ENCODE measurements at regions not wholly inside any gene's neighbourhood (a gene's known extent, or its start where the extent isn't known, plus 50 kb on each side); places are given as distances from the start of the nearest gene placed in this dataset.
A peak's percentile ranks its signal among the peaks of the same experiment; 100 is the strongest.

GRCh38 chr3:187997946-187998561 is 155.9 kb upstream of the LPP start:
- Histone ChIP-seq H3K36me3 (no peaks in the 10 kb centered on the region), H3K27me3 (no peaks in the 10 kb centered on the region), H3K9me3 (no peaks in the 10 kb centered on the region), H3K27ac (no peak overlapping the region), H3K4me3 (no peak overlapping the region), H3K4me1 (peaks cover 0 to 25% (median 8%) of the 10 kb centered on the region in 4 donors)
- TF ChIP-seq POLR2A (IDR thresholded peaks at IDR 0.05) (no peak), CTCF (IDR thresholded peaks at IDR 0.05) (no peak)
- DNase-seq = no peak

- no peaks in the 10 kb centered on the region for H3K27me3 ChIP-seq
- no peak overlapping the region for H3K4me3 ChIP-seq
- H3K9me3 ChIP-seq = no peaks in the 10 kb centered on the region
- DNase-seq = no peak
- TF ChIP-seq POLR2A (IDR thresholded peaks at IDR 0.05) (no peak), CTCF (IDR thresholded peaks at IDR 0.05) (no peak)
- peaks cover 0 to 30% (median 8%) of the 10 kb centered on the region in 4 donors for H3K4me1 ChIP-seq
- no peak overlapping the region for H3K27ac ChIP-seq
- no peaks in the 10 kb centered on the region for H3K36me3 ChIP-seq
These were observed 155.3 kb upstream of the LPP start for GRCh38 chr3:187998611-187999010.

DNA sequence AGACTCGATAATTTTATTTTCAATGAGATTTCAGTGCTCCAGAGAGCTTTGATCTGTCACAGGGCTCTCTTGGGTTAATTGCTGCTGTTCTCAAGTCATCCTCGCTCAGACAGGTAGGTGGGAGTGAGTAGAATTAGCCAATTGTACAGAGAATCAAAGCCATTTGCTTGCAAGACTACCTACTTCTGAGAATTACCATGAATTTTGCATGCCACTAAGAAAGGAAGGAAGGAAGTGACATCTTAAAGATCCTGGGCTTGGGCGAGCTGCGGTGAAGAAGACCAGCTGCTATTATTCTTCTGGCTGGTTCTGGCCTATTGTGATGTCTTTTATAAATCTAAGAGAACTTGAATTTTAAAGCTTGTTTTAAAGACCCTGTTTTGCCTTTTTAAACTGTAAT is 154.1 kb upstream of the LPP start:
- TF ChIP-seq POLR2A (IDR thresholded peaks at IDR 0.05) (no peak), CTCF (IDR thresholded peaks at IDR 0.05) (no peak)
- H3K27me3 ChIP-seq = no peaks in the 10 kb centered on the region
- peak in 2 of 3 donors; percentile 54 to 74 for DNase-seq
- H3K36me3 ChIP-seq = no peaks in the 10 kb centered on the region
- H3K9me3 ChIP-seq = no peaks in the 10 kb centered on the region
- peaks cover 0 to 37% (median 10%) of the 10 kb centered on the region in 4 donors for H3K4me1 ChIP-seq
- H3K4me3 ChIP-seq = no peak overlapping the region
- peak overlapping the region in 3 of 4 donors; percentile 52 to 67 (median 65) for H3K27ac ChIP-seq

GRCh38 chr3:188000361-188000861 is 153.5 kb upstream of the LPP start:
- TF ChIP-seq CTCF (IDR thresholded peaks at IDR 0.05) (no peak), POLR2A (IDR thresholded peaks at IDR 0.05) (no peak)
- Histone ChIP-seq H3K27ac (peak overlapping the region; percentile 52 to 83 (median 66)), H3K27me3 (no peaks in the 10 kb centered on the region), H3K4me3 (no peak overlapping the region), H3K36me3 (no peaks in the 10 kb centered on the region), H3K4me1 (peaks cover 0 to 37% (median 10%) of the 10 kb centered on the region in 4 donors), H3K9me3 (no peaks in the 10 kb centered on the region)
- DNase-seq = peak; percentile 16 to 85 (median 76)

GRCh38 chr3:188001093-188001492 is 152.9 kb upstream of the LPP start:
- peak overlapping the region in 1 of 4 donors; percentile 83 for H3K27ac ChIP-seq
- TF ChIP-seq CTCF (IDR thresholded peaks at IDR 0.05) (no peak), POLR2A (IDR thresholded peaks at IDR 0.05) (no peak)
- H3K4me1 ChIP-seq = peaks cover 0 to 37% (median 10%) of the 10 kb centered on the region in 4 donors
- H3K27me3 ChIP-seq = no peaks in the 10 kb centered on the region
- no peak for DNase-seq
- no peak overlapping the region for H3K4me3 ChIP-seq
- no peaks in the 10 kb centered on the region for H3K9me3 ChIP-seq
- H3K36me3 ChIP-seq = no peaks in the 10 kb centered on the region

Measured in Peyer's patch (tissue), 4 donors.